Cardiac septum (tissue), 1 donor: ENCODE measurements at regions not wholly inside any gene's neighbourhood (a gene's known extent, or its start where the extent isn't known, plus 50 kb on each side); places are given as distances from the start of the nearest gene placed in this dataset.

ENCODE experiments used
- DNase-seq: peaks from one replicate; pipeline ENCODE4 v3.0.0-alpha.2; 2020; ENCODE audit warnings: low spot score
- intact Hi-C: fragments of 100-400 bp; cut with DNase I; formaldehyde crosslinking; loops from one replicate; pipeline ENCODE4 v1.14.0; 2022
- donor health status: DM: no; HTN: no; CAD: no.

- no peak for DNase-seq
- intact Hi-C loops = no loop called here
These were observed 283.3 kb upstream of the SEMA3A start for GRCh38 chr7:84477786-84478478.

- intact Hi-C loops = no loop called here
These were observed 279.8 kb upstream of the SEMA3A start for GRCh38 chr7:84474436-84474835.

DNA sequence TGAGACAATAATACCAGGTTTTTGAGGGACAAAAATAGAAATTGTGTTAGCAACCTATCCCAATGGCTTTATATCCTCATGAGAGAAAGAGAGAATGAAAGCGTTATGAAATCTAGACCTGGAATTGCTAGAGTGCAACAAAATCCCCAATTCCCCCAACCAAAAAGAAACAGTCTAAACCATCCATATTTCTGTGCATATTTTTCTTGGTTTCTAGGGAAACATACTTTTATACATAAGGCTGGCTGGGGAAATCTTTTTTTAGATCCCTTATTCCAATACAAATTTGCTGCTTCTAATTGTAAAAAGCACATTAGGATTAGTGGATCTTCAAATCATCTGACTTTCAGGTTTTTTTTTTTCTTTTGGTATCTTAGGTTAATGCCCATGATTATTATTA is 277.0 kb upstream of the SEMA3A start:
- no peak for DNase-seq
- intact Hi-C loops = no loop called here

More at GRCh38 chr7:84474436-84474835, 279.8 kb upstream of the SEMA3A start:
- DNase-seq = no peak

DNA sequence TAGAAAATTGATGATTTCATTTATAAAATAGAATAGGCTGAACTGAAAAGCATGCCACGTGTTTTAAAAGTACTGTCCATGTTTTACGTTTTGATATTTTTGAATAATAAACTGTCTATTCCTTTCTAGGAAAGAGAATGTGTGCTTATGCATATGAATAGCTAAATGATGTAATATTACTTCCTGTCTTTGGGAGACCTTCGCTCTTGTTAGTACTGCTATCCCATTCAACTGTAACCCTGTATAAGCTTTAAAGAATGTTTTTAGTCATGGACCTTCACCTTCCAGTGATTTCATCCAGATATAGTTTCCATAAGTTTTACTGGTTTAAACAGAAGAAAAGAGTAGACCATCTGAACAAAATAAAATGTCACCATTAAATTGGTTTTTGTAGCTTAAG is 274.4 kb upstream of the SEMA3A start:
- intact Hi-C loops = no loop called here

DNA sequence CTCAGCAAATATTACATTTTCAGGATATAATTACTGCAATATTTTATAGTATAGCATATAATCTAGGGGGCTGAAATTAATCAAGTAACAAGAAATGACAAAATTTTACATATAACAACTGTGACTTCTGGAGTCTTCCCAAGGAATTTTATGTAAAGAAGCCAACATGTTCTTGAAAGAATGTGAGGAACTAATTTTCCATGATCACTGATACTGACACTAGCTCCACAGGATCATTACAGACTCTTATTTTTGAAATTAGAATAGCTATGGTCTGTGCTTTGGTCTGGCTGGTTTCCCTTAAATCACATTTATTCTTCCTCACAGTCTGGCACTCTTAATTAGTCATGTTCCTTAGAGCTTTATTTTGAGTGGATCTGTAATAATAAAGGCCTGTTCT is 267.7 kb upstream of the SEMA3A start:
- no peak for DNase-seq
- intact Hi-C loops = no loop called here

More for the DNA sequence above, 274.4 kb upstream of the SEMA3A start:
- no peak for DNase-seq

DNA sequence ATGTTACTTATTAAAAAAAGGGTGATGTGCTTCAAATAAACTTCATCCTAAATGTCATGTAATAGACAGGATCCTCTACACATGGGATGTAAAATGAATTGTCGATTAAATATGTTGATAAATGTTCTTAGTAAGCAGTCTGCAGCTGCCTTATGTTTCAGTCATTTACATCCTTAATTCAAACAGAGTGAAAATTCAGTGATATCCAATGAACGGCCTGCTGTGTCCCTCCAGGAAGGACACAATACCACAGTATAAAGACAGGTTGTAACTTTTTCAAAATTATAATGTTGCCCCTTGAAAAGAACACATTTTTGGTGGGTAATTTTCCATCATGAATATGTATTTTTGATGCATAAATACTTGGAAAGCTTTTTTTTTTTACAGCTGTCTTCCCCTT is 266.5 kb upstream of the SEMA3A start:
- no peak for DNase-seq
- intact Hi-C loops = no loop called here

- no peak for DNase-seq
- intact Hi-C loops = no loop called here
These were observed 261.2 kb upstream of the SEMA3A start for GRCh38 chr7:84455788-84456187.

- intact Hi-C loops = no loop called here
- no peak for DNase-seq
These were observed 259.8 kb upstream of the SEMA3A start for GRCh38 chr7:84454174-84454959.

DNA sequence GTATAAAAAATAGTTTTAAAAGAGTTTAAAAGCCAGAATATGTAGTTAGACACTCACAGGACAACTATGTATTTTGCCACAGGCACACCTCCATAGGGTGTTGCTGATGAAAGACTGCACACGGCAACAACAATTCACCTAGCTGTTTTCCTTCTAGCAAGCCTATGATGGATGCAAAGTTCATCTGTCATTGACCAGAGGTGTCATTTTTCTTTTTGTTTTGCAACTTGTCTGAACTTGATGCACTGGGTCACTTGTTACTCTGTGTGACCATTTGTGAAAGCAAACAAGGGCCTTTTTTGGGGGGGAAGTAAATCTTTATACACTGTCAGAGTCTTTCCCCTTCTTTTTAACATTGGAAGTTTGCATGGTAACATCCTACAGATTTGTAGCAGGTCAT is 258.0 kb upstream of the SEMA3A start:
- DNase-seq = no peak
- intact Hi-C loops = no loop called here

DNA sequence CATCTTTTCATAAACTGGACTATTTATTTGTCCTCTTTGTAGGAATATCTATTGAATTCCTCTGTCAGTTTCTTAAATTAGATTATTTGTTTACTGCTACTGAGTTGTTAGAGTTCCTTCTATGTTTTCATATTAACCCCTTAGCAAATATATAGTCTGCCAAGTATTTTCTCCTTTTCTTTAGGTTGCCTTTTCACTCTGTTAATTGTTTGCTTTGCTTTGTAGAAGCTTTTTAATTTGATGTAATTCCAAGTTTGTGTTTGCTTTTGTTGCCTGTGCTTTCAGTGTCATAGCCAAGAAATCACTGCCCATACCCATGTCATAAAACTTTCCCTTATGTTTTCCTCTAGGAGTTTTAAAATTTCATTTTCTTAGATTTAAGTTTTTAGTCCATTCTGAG is 256.2 kb upstream of the SEMA3A start:
- intact Hi-C loops = no loop called here
- DNase-seq = no peak

DNA sequence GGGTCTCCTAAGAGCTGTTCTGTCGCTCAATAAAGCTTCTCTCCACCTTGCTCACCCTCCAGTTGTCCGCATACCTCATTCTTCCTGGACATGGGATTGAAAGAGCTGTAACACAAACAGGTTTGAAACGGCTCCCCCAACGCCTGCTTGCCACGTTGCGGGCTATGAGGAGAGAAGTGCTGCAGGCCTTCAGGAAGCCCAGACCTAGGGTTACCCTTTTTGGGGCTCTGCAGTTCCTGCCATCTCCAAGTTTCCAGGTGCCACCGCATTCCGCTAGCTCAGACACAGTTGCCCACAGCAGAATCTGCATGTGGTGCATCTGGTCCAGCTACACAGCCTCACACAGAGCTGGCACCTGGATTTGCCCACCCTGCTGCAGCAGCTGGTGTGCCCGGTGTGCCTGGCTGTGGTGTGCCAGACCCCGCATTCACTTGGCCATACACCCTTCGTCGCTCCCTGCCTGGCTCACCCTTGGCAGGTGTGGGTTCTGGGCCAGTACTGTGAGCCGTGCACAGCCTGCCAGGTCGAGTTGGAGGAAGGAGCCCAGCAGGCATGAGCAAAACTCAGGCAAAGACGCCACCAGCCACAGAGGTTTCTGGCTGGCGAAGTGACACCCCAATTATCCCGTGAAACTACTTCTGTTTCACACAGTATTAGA is 253.2 kb upstream of the SEMA3A start:
- DNase-seq = peak; percentile 50
- intact Hi-C loops = no loop called here

GRCh38 chr7:84446991-84447480 is 252.4 kb upstream of the SEMA3A start:
- intact Hi-C loops = no loop called here
- peak; percentile 59 for DNase-seq

DNA sequence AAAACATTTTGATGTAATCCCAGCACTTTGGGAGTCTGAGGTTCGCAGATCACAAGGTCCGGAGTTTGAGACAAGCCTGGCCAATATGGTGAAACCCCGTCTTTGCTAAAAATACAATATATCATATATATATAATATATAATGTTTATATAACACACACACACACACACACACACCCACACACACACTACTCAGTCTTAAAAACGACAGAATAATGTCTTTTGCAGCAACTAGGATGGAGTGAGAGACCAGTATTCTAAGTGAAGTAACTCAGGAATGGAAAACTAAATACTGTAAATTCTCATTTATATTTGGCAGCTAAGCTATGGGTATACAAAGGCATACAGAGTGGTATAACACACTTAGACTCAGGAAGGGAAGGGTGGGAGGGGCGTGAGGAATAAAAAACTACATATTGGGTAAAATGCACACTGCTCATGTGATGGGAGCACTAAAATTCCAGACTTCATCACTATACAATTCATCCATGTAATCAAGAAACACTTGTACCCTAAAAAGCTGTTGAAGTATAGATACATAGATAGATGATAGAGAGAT is 231.2 kb upstream of the SEMA3A start:
- DNase-seq = no peak
- intact Hi-C loops = no loop called here

DNA sequence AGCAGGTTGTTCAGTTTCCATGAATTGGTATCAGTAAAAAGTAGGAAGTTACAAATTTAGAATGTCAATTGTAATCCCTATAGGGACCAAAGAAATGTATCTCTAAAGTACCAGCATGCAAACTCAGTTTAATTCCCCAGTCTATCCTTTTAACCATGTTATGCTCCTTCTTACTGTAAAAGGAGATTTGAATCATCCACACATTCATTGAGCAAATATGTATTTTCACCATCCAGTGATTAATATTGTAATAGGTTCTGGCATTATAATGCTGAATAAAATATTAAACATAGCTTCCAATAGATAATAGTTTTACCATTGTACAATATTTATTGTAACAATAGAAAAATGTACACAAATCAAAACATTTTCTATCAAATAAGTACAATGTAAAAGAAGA is 228.2 kb upstream of the SEMA3A start:
- DNase-seq = no peak
- intact Hi-C loops = no loop called here

DNA sequence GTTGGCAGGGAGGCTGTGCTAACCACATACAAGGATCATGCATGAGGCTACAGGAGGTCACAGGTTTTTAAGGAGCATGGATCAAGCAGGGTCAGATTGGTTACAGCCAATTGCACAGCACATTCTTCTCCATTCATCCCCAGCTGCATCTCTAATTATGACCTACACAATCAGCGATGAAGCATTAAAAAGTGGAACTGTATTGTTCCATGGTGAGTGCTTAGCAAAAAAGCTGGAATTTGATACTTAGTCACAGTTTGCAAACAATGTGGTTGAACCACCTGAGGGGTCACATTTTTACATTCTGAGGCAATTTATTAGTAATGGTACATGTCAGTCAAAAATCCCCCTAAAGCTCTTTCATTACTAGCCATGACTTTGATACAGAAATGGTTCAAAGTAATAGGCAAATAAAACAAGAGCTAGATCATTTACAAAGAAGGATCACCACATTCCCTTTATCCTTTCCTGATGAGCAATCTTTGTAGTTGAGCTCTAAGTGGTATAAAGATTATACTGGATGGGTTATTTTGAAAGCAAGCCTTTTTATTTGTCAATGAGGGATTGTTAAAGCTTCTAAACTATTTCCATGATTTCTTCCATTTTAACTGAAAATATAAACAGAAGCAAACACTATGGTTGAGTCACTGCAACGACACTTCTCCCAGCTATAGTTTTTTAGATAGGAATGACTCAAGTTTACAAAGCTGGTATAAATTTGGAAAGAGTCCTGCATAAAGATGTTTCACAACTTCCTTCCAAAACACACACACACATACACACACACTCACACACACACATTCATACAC is 217.8 kb upstream of the SEMA3A start:
- intact Hi-C loops = no loop called here
- DNase-seq = no peak

GRCh38 chr7:84399661-84400060 is 205.1 kb upstream of the SEMA3A start:
- no peak for DNase-seq
- intact Hi-C loops = no loop called here

- DNase-seq = no peak
- intact Hi-C loops = no loop called here
These were observed 199.6 kb upstream of the SEMA3A start for GRCh38 chr7:84394219-84394618.

DNA sequence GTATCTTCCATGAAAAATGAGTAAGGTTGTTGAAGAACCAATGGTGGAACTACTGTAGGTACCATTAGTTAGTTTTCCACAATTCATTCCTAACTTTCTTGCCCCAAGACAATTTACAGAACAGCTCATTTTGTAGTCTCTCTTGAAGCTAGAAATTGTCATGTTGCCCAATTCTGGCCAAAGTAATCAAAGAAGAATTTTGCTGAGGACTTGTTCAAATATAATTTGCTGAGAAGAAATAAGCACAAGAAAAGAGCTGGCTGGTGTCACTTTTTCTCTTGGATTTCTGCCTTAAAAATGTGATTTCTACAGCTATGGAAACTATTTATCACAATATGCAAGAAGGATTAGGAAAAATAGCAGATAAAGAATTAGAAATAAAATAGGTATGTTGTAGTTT is 199.2 kb upstream of the SEMA3A start:
- no peak for DNase-seq
- intact Hi-C loops = no loop called here

DNA sequence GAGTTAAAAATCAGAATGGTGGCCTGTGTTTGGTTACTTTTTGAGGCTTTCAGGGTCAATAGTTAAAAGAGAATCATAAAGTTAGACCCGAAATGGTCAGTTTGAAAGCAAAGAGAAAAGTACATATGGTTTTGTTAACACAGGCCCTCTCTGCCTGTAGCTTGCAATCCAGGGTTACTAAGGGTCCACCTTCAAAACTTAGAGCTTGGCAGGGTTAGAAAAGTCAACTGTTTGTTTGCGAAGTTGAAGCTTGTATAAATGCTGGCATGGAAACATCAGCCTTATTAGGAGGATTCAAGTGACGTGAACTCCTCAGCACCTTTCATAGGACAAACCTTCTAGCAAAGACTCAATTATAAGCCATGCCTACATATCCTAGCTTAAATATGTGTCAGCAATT is 196.3 kb upstream of the SEMA3A start:
- intact Hi-C loops = no loop called here
- no peak for DNase-seq

DNA sequence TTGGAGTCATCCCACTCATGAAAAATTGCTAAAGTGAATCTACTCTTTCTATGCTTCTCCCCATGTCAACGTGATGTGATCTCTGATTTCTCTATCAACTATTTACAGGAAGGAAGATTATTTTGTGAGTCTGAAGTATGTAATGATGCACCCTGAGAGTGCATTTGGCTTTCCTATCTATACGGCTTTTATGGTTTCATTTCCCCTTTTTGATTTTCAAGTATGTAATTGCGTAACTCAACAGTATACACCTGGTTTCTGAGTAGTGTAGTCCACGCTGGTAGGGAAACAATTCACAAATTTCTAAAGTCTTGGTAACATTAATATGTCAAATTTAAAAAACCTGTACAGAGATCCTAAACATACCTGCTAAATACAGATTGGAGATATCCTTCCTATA is 194.7 kb upstream of the SEMA3A start:
- intact Hi-C loops = no loop called here
- no peak for DNase-seq
